ENCODE measurements at regions not wholly inside any gene's neighbourhood (a gene's known extent, or its start where the extent isn't known, plus 50 kb on each side); places are given as distances from the start of the nearest gene placed in this dataset.

DNA sequence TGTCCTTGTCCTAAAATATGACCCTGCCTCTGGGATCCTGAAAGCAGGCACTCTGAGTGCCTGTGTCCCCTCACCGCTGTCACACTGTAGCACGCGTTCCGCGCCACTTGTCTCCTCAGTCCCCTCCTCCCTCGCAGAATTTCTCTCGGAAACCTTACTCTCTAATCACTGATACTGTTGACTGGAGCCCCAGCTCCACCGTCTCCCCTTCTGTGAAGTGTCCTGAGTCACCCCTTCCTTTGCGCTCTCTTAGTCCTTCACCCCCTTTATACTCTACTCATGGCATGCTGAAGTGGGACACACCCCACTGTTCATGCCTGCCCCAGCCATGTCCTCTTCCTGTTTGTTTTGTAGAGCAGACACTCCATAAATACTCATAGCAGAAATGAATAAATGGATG lies 104.7 kb downstream of the ZNF664 start (continued):
- TF ChIP-seq NANOG (IDR thresholded peaks at IDR 0.05; ENCODE audit: insufficient read depth, low read depth, low read length, poor library complexity, severe bottlenecking) (no peak), SIX5 (IDR thresholded peaks at IDR 0.05; ENCODE audit: low read depth, low read length) (no peak), RFX5 (IDR thresholded peaks at IDR 0.05; ENCODE audit: borderline replicate concordance, low read depth, low read length) (no peak)
